Adrenal gland (tissue), 9 donors: ENCODE measurements at regions not wholly inside any gene's neighbourhood (a gene's known extent, or its start where the extent isn't known, plus 50 kb on each side); places are given as distances from the start of the nearest gene placed in this dataset.

Experiments used
- DNase-seq, 7 donors: peaks; one replicate each; pipeline ENCODE4 v3.0.0-alpha.2; 2019 to 2020
- H3K27ac ChIP-seq, 5 donors: fragments of 200-600 bp; sonication (generic) in 4 of 5; 1 replicate in 3 of 5; 2 replicates in 2 of 5; pipeline versions ENCODE4 v1.5.1 to v1.8.0; 2016 to 2020; ENCODE audit warnings: mild to moderate bottlenecking in 1 of 5
- H3K27me3 ChIP-seq: fragments of 200-600 bp; 2 replicates; pipeline ENCODE4 v1.8.0; 2021
- H3K36me3 ChIP-seq, 2 donors: fragments of 200-600 bp; replicated peaks in 1 of 2; 1 replicate in 1 of 2; 2 replicates in 1 of 2; pipeline versions ENCODE4 v1.5.1 to v1.8.0; 2018 to 2022
- H3K4me1 ChIP-seq, 2 donors: fragments of 200-600 bp; replicated peaks in 1 of 2; 1 replicate in 1 of 2; 2 replicates in 1 of 2; pipeline versions ENCODE4 v1.5.1 to v1.8.0; 2018 to 2021
- H3K4me3 ChIP-seq, 4 donors: fragments of 200-600 bp; sonication (generic) in 3 of 4; one replicate each; pipeline ENCODE4 v1.5.1; 2016 to 2018
- H3K9me3 ChIP-seq, 3 donors: fragments of 200-600 bp; sonication (generic) in 1 of 3; replicated peaks in 1 of 3; 1 replicate in 2 of 3; 2 replicates in 1 of 3; pipeline versions ENCODE4 v1.5.1 to v1.8.0; 2016 to 2021
- CTCF ChIP-seq, 6 experiments: fragments of 450-650 bp in 4 of 6; fragments of 200-600 bp in 2 of 6; sonication (generic) in 1 of 6; IDR thresholded peaks; 1 replicate in 5 of 6; 2 replicates in 1 of 6; pipeline versions ENCODE4 v1.5.1 to v1.8.0; 2016 to 2021; ENCODE audit warnings: antibody characterized with exemption in 6 of 6, mild to moderate bottlenecking in 2 of 6, moderate library complexity in 1 of 6
- POLR2A ChIP-seq, 2 donors: fragments of 450-650 bp; IDR thresholded peaks; one replicate each; pipeline ENCODE4 v1.6.1; 2017; ENCODE audit warnings: antibody characterized with exemption in 2 of 2, mild to moderate bottlenecking in 2 of 2, moderate library complexity in 1 of 2
- whole genome bisulfite sequencing, 4 donors: extraction: QIAGEN DNeasy Blood & Tissue Kit in 2 of 4; methylation state at CpG; one replicate each; pipeline versions ENCODE4 v1.1.5 to v1.1.7; 2013 to 2017; 5-methylcytosine and 5-hydroxymethylcytosine counted together
- intact Hi-C, 2 donors: fragments of 100-400 bp; cut with DNase I; formaldehyde crosslinking; loops; one replicate each; pipeline versions ENCODE4 v1.14.1 to v1.15.0; 2022 to 2023
- donor health status: healthy with polysubstance abuse.
- donor health status: Bipolar disorder and iron deficiency.
- donor health status: DM: yes; HTN: yes; CAD: no.
- donor health status: DM: no; HTN: no; CAD: no.
- donor health status: DM: no; HTN: no; CAD: no.

GRCh38 chr10:20956843-20957242, 59.7 kb upstream of the NEBL start:
- DNase-seq, result no peak
- 69 to 78% (median 74%) methylated on average over 3 of the region's 3 CpGs for WGBS, 4 donors
- TF ChIP-seq CTCF (IDR thresholded peaks at IDR 0.05), result no peak
- no peak for TF ChIP-seq POLR2A (IDR thresholded peaks at IDR 0.05)
- Histone ChIP-seq H3K27me3 (no peaks in the 10 kb centered on the region), H3K4me3 (no peak overlapping the region), H3K9me3 (no peaks in the 10 kb centered on the region), H3K36me3 (no peaks in the 10 kb centered on the region), H3K27ac (no peak overlapping the region), H3K4me1 (no peaks in the 10 kb centered on the region)
- intact Hi-C loops, result no loop called here

- intact Hi-C loops, result no loop called here
- no peaks in the 10 kb centered on the region for H3K27me3 ChIP-seq
- 49 to 80% (median 58%) methylated on average over 1 of the region's 1 CpG for WGBS, 4 donors
- DNase-seq, result no peak
- no peaks in the 10 kb centered on the region for H3K36me3 ChIP-seq
- no peaks in the 10 kb centered on the region for H3K4me1 ChIP-seq
- TF ChIP-seq POLR2A (IDR thresholded peaks at IDR 0.05), result no peak
- TF ChIP-seq CTCF (IDR thresholded peaks at IDR 0.05), result no peak
- H3K9me3 ChIP-seq, result no peaks in the 10 kb centered on the region
- H3K4me3 ChIP-seq, result no peak overlapping the region
- no peak overlapping the region for H3K27ac ChIP-seq
Observed at GRCh38 chr10:20955355-20955893, 58.3 kb upstream of the NEBL start.

- DNase-seq, result no peak
- Histone ChIP-seq H3K27ac (no peak overlapping the region), H3K36me3 (no peaks in the 10 kb centered on the region), H3K9me3 (no peaks in the 10 kb centered on the region), H3K27me3 (no peaks in the 10 kb centered on the region), H3K4me1 (no peaks in the 10 kb centered on the region), H3K4me3 (no peak overlapping the region)
- intact Hi-C loops, result no loop called here
- WGBS, 4 donors, result 81 to 89% (median 86%) methylated on average over 3 to 5 of the region's 5 CpGs
- TF ChIP-seq POLR2A (IDR thresholded peaks at IDR 0.05), result no peak
- no peak for TF ChIP-seq CTCF (IDR thresholded peaks at IDR 0.05)
Observed at GRCh38 chr10:20954519-20954918, 57.4 kb upstream of the NEBL start.

- Histone ChIP-seq H3K36me3 (no peaks in the 10 kb centered on the region), H3K4me3 (no peak overlapping the region), H3K9me3 (no peaks in the 10 kb centered on the region), H3K27ac (no peak overlapping the region), H3K27me3 (no peaks in the 10 kb centered on the region), H3K4me1 (no peaks in the 10 kb centered on the region)
- no peak for TF ChIP-seq CTCF (IDR thresholded peaks at IDR 0.05)
- no peak for TF ChIP-seq POLR2A (IDR thresholded peaks at IDR 0.05)
- 88 to 93% (median 90%) methylated on average over 2 to 3 of the region's 3 CpGs for WGBS, 4 donors
- intact Hi-C loops, result no loop called here
- DNase-seq, result no peak
Observed at GRCh38 chr10:20953120-20953519, 56.0 kb upstream of the NEBL start.
